CD4-positive, alpha-beta T cell (primary cell): ENCODE measurements at regions not wholly inside any gene's neighbourhood (a gene's known extent, or its start where the extent isn't known, plus 50 kb on each side); places are given as distances from the start of the nearest gene placed in this dataset.

Experiments used
- ATAC-seq: fragments of 200-7000 bp; cut with Tn5 transposase; one replicate; pipeline ENCODE4 v1.10.0; 2022; ENCODE audit warnings: mild to moderate bottlenecking; ENCODE audit not compliant: poor library complexity
- CTCF ChIA-PET: fragments of 350-600 bp; sonication (Branson Sonifier 250); formaldehyde crosslinking; loops from one replicate; lab custom pipeline; 2021; ENCODE audit warnings: antibody characterized with exemption, inconsistent platforms; lab: Charles Lee
- POLR2A ChIA-PET: fragments of 350-600 bp; sonication (Branson Sonifier 250); formaldehyde crosslinking; loops from one replicate; lab custom pipeline; 2021; ENCODE audit warnings: antibody characterized with exemption, inconsistent platforms; lab: Charles Lee
- DNase-seq, 14 experiments: peaks; one replicate each; pipeline ENCODE4 v3.0.0-alpha.2; 2013 to 2020; ENCODE audit warnings: mixed read lengths in 2 of 14
- H3K27ac ChIP-seq, 2 donors: one replicate each; pipeline versions ENCODE4 v1.5.1 to v1.7.0; 2013; ENCODE audit warnings: low read length in 2 of 2, low read depth in 1 of 2, mild to moderate bottlenecking in 1 of 2
- H3K27me3 ChIP-seq, 2 experiments: 1 replicate in 1 of 2; 2 replicates in 1 of 2; pipeline versions ENCODE4 v1.6.1 to v1.7.0; 2013; ENCODE audit warnings: low read length in 2 of 2, control low read depth in 1 of 2, mild to moderate bottlenecking in 1 of 2, moderate library complexity in 1 of 2; ENCODE audit not compliant: insufficient read depth in 2 of 2, control insufficient read depth in 1 of 2
- H3K36me3 ChIP-seq: one replicate; pipeline ENCODE4 v1.6.1; 2013; ENCODE audit warnings: low read length, control low read depth; ENCODE audit not compliant: insufficient read depth
- H3K4me1 ChIP-seq: one replicate; pipeline ENCODE4 v1.6.1; 2013; ENCODE audit warnings: low read length, control low read depth; ENCODE audit not compliant: insufficient read depth
- H3K4me3 ChIP-seq: one replicate; pipeline ENCODE4 v1.5.1; 2013; ENCODE audit warnings: mild to moderate bottlenecking, low read length, moderate library complexity
- H3K9me3 ChIP-seq, 2 experiments: 1 replicate in 1 of 2; 2 replicates in 1 of 2; pipeline versions ENCODE4 v1.6.1 to v1.7.0; 2013; ENCODE audit warnings: low read length in 2 of 2, mild to moderate bottlenecking in 2 of 2, control low read depth in 1 of 2, moderate library complexity in 1 of 2; ENCODE audit not compliant: control insufficient read depth in 1 of 2, insufficient read depth in 1 of 2
- H3K27ac Mint-ChIP-seq: one replicate; pipeline ENCODE4 v1.8.0; 2020; ENCODE audit warnings: mixed read lengths
- H3K27me3 Mint-ChIP-seq: one replicate; pipeline ENCODE4 v1.8.0; 2021; ENCODE audit warnings: mixed read lengths
- H3K36me3 Mint-ChIP-seq: one replicate; pipeline ENCODE4 v1.8.0; 2021; ENCODE audit warnings: low read depth, mixed read lengths
- H3K4me1 Mint-ChIP-seq: one replicate; pipeline ENCODE4 v1.8.0; 2021; ENCODE audit warnings: low read depth, mixed read lengths
- H3K4me3 Mint-ChIP-seq: one replicate; pipeline ENCODE4 v1.8.0; 2020; ENCODE audit warnings: mild to moderate bottlenecking, mixed read lengths
- H3K9me3 Mint-ChIP-seq: one replicate; pipeline ENCODE4 v1.8.0; 2020; ENCODE audit warnings: mixed read lengths
- intact Hi-C, 2 experiments: fragments of 100-400 bp; cut with DNase I in 1 of 2; cut with micrococcal nuclease in 1 of 2; formaldehyde crosslinking; loops; one replicate each; pipeline versions ENCODE4 v1.15.1 to v1.9.0; 2023 to 2025; cut with DNase I, micrococcal nuclease
- TF ChIP-seq, protein P1 (sequence below): fragments of 200-600 bp; IDR thresholded peaks from one replicate; pipeline ENCODE4 v1.8.0; 2022; ENCODE audit warnings: antibody characterized with exemption, mild to moderate bottlenecking

- Histone ChIP-seq H3K27me3 (peaks cover 0 to 2% of the 10 kb centered on the region in 2 experiments), H3K27ac (no peak overlapping the region), H3K36me3 (no peaks in the 10 kb centered on the region), H3K9me3 (no peaks in the 10 kb centered on the region), H3K4me1 (no peaks in the 10 kb centered on the region), H3K4me3 (no peak overlapping the region)
- DNase-seq: no peak
- TF ChIP-seq, protein P1, sequence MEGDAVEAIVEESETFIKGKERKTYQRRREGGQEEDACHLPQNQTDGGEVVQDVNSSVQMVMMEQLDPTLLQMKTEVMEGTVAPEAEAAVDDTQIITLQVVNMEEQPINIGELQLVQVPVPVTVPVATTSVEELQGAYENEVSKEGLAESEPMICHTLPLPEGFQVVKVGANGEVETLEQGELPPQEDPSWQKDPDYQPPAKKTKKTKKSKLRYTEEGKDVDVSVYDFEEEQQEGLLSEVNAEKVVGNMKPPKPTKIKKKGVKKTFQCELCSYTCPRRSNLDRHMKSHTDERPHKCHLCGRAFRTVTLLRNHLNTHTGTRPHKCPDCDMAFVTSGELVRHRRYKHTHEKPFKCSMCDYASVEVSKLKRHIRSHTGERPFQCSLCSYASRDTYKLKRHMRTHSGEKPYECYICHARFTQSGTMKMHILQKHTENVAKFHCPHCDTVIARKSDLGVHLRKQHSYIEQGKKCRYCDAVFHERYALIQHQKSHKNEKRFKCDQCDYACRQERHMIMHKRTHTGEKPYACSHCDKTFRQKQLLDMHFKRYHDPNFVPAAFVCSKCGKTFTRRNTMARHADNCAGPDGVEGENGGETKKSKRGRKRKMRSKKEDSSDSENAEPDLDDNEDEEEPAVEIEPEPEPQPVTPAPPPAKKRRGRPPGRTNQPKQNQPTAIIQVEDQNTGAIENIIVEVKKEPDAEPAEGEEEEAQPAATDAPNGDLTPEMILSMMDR: no peak
- peaks cover 8% of the 10 kb centered on the region for H3K27me3 Mint-ChIP-seq
- intact Hi-C loops: no loop called here
- no peaks in the 10 kb centered on the region for H3K36me3 Mint-ChIP-seq
- H3K4me1 Mint-ChIP-seq: no peaks in the 10 kb centered on the region
- POLR2A ChIA-PET: no interaction called here
- ATAC-seq: no peak
- CTCF ChIA-PET: no interaction called here
- H3K4me3 Mint-ChIP-seq: no peak overlapping the region
- H3K27ac Mint-ChIP-seq: no peak overlapping the region
- H3K9me3 Mint-ChIP-seq: no peaks in the 10 kb centered on the region
These were observed 129.1 kb downstream of the USP46 start for GRCh38 chr4:52529983-52530382.

GRCh38 chr4:52535793-52536192 lies 123.3 kb downstream of the USP46 start:
- Mint-ChIP-seq H3K4me1 (no peaks in the 10 kb centered on the region), H3K27me3 (peaks cover 12% of the 10 kb centered on the region), H3K27ac (no peak overlapping the region), H3K4me3 (no peak overlapping the region), H3K36me3 (no peaks in the 10 kb centered on the region), H3K9me3 (no peaks in the 10 kb centered on the region)
- POLR2A ChIA-PET: no interaction called here
- ATAC-seq (no peak), DNase-seq (no peak)
- H3K36me3 ChIP-seq: no peaks in the 10 kb centered on the region
- peaks cover 0 to 2% of the 10 kb centered on the region in 2 experiments for H3K27me3 ChIP-seq
- no peaks in the 10 kb centered on the region for H3K9me3 ChIP-seq
- no peak overlapping the region for H3K4me3 ChIP-seq
- H3K4me1 ChIP-seq: no peaks in the 10 kb centered on the region
- TF ChIP-seq, protein P1: no peak
- intact Hi-C loops: no loop called here
- CTCF ChIA-PET: no interaction called here
- H3K27ac ChIP-seq: no peak overlapping the region
